IPS-15b (cell line): ENCODE measurements at regions not wholly inside any gene's neighbourhood (a gene's known extent, or its start where the extent isn't known, plus 50 kb on each side); places are given as distances from the start of the nearest gene placed in this dataset.

ENCODE experiments used
- H3K27me3 ChIP-seq: one replicate; pipeline ENCODE4 v1.6.1; 2013; ENCODE audit warnings: low read length; ENCODE audit not compliant: control insufficient read depth, insufficient read depth
- H3K36me3 ChIP-seq: one replicate; pipeline ENCODE4 v1.6.1; 2013; ENCODE audit warnings: low read length; ENCODE audit not compliant: control insufficient read depth, insufficient read depth
- H3K4me1 ChIP-seq: one replicate; pipeline ENCODE4 v1.6.1; 2013; ENCODE audit warnings: mild to moderate bottlenecking, low read length; ENCODE audit not compliant: control insufficient read depth, insufficient read depth
- H3K4me3 ChIP-seq: one replicate; pipeline ENCODE4 v1.5.1; 2013; ENCODE audit warnings: low read depth, low read length
- H3K9ac ChIP-seq: one replicate; pipeline ENCODE4 v1.6.1; 2013; ENCODE audit warnings: low read depth, mild to moderate bottlenecking, low read length
- H3K9me3 ChIP-seq: one replicate; pipeline ENCODE4 v1.6.1; 2013; ENCODE audit warnings: mild to moderate bottlenecking, low read length; ENCODE audit not compliant: control insufficient read depth, insufficient read depth

DNA sequence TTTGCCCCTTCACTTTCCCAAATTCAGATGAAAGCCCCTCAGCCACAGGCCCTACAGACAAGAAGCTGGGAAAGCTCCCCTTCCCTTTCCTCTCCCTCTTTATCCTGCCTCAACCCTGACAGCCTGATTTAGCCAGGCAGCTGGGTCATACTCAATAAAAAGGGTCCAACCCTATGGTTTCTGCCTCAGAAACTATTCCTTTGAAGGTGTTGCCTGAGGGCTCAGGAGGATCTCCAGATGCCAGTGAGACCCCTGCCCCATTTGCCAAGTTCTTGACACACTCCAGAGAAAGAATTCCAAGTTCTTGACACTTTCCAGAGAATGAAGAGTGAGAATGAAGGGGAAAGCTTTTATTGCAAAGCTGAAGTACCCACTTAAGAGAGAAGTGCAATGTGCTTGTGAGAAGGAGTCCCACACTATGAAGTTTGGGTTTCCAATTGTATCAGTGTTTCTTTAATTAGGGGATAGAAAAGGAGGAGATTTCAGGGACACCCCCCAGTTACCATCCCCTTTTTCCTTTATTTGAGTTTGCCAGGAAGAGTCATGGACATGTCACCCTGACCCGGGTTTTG, 576.2 kb downstream of the METTL4 start:
- no peaks in the 10 kb centered on the region for H3K9me3 ChIP-seq
- no peaks in the 10 kb centered on the region for H3K27me3 ChIP-seq
- no peak overlapping the region for H3K4me3 ChIP-seq
- H3K36me3 ChIP-seq: no peaks in the 10 kb centered on the region
- H3K4me1 ChIP-seq: no peaks in the 10 kb centered on the region
- H3K9ac ChIP-seq: no peak overlapping the region

DNA sequence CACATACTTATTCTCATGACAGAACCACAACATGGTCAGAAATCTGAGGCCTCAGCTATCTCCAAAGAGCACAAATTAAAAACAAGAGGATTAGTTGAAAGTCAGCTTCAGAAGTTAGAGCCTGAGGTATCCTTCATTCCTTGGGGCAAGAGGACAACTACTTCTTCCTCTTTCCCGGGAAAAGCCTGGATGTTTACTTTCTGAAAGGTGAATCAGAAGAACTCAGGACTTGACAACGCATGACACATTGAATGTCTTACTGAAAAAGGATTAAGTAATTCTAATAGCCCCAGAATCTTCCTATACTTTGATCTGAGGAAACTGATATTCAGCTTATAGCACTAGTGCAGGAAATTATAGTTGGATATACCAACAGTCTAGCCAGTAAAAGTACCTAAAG, 573.2 kb downstream of the METTL4 start:
- Histone ChIP-seq H3K9ac (no peak overlapping the region), H3K36me3 (no peaks in the 10 kb centered on the region), H3K9me3 (no peaks in the 10 kb centered on the region), H3K27me3 (no peaks in the 10 kb centered on the region), H3K4me1 (peaks cover 14% of the 10 kb centered on the region), H3K4me3 (no peak overlapping the region)

DNA sequence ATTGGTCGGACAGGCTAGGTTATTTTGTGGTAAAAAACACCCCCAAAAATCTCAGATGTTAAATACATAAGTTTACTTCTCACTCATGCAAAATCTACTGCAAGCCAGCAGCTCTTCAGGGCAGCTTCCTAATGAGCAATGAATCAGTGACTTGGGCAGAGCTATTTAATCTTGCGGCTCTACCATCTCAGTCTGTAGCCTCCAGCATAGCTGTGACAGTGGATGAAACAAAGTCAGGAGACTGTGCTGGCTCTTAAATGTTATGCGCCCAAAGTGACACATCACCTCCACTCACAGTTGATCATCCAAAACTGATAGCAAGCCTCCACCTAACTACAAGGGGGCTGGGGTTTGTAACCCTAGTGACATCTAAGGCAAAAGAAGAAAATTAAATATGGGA, 571.9 kb downstream of the METTL4 start:
- H3K9ac ChIP-seq: no peak overlapping the region
- H3K4me3 ChIP-seq: no peak overlapping the region
- no peaks in the 10 kb centered on the region for H3K36me3 ChIP-seq
- no peaks in the 10 kb centered on the region for H3K9me3 ChIP-seq
- H3K4me1 ChIP-seq: peaks cover 15% of the 10 kb centered on the region
- H3K27me3 ChIP-seq: no peaks in the 10 kb centered on the region

DNA sequence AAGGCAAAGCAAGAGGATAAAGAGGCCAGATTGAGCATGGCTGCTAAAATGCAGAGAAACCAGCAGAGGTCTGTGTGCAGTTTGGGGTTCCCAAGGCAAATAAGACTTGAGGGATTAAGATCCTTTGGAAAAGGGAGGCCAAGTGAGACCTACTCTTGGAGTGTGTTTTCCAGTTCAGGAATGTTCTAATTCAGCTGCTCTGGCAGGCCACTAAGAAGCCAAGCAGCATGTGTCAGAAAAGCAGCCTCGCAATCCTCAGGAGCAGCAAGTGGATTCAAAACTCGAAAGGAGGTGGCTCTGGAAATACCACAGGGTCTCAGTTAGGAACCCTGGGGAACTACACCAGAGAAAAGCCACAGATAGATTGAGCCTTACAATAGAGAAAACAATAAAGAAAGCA, 569.2 kb downstream of the METTL4 start:
- Histone ChIP-seq H3K36me3 (no peaks in the 10 kb centered on the region), H3K9me3 (no peaks in the 10 kb centered on the region), H3K27me3 (no peaks in the 10 kb centered on the region), H3K4me1 (peaks cover 15% of the 10 kb centered on the region), H3K4me3 (no peak overlapping the region), H3K9ac (peak overlapping the region; percentile 5)

DNA sequence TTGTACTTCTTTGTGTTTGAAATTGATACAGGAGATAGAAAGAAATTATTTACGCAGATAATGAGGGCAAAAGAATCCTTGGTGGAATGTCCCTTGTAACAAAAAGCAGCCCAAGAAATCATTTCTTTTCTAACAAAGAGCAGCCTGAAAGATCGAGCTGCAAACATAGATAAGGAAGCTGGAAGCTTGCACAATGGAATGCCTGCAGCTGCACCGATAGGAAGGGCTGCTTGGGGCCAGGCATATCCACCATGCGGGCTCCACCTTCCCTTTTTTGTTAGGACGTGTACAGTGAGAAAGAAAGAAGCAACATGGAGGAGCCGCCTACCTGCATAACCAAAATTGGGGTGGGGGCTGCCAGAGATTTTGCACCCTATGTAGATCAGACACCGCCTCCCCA, 568.7 kb downstream of the METTL4 start:
- no peaks in the 10 kb centered on the region for H3K9me3 ChIP-seq
- no peak overlapping the region for H3K4me3 ChIP-seq
- no peaks in the 10 kb centered on the region for H3K36me3 ChIP-seq
- no peaks in the 10 kb centered on the region for H3K27me3 ChIP-seq
- H3K4me1 ChIP-seq: peaks cover 15% of the 10 kb centered on the region
- H3K9ac ChIP-seq: no peak overlapping the region

DNA sequence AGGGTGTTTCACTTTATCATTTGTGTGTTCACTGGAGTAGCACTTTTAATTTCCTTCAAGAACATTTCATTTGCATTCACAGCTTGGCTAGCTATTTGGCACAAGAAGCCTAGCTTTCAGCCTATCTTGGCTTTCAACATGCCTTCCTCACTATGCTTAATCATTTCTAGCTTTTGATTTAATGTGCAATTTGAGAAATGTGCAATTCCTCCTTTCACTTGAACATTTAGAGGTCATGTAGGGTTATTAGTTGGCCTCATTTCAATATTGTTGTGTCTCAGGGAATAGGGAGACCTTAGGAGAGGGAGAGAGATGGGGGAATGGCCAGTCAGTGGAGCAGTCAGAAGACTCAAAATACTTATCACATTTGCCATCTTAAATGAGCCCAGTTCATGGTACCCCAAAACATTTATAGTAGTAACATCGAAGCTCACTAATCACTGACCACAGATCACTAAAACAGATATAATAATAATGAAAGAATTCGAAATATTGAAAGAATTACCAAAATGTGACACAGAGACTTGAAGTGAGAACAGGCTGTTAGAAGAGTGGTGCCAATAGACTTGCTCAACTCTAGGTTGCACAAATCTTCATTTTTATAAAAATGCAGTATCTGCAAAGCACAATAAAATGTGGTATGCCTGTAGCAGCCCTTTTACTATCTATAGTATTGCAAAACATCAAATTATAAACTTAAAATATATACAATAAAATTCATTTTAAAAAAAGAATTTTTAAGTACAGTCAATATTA, 561.2 kb downstream of the METTL4 start:
- Histone ChIP-seq H3K4me1 (no peaks in the 10 kb centered on the region), H3K27me3 (no peaks in the 10 kb centered on the region), H3K9ac (no peak overlapping the region), H3K4me3 (no peak overlapping the region), H3K9me3 (no peaks in the 10 kb centered on the region), H3K36me3 (no peaks in the 10 kb centered on the region)

DNA sequence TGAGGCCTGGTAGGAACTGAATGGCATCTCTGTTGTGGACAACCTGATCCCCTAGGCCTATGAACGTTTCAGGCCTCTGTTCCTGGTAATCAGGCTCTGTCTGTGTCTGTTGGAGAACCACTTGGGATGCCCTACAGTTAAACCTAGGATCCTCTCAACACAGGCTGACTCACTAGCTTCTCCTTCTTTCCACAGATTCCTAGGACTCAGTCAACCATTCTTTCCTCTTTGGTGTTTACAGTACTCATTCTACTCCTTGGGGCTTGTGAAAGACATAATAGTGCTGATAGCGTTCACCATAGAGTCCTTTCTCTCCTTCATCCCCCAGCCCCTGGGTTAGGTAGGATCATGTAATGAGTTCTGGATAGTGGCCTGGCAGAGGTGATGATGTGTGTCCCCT, 544.3 kb downstream of the METTL4 start:
- Histone ChIP-seq H3K9me3 (no peaks in the 10 kb centered on the region), H3K4me1 (peaks cover 10% of the 10 kb centered on the region)

DNA sequence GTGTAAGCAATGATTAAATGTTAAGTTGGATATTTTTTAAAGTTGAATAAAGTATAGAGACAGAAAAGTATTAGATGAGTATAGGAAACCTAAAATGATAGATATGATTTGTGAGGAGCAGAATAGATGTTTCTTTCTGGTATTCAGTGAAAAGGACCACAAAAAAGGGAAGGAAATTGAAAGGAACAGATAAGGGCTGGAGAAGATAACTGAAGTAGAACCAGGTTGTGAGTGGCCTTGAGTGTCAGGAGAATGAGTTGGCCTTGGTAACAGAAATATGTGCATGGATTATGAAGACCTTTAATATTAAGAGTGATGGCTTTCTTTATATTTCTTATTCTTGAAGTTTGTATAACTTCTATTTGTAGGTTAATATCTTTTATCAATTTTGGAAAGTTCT, 543.5 kb downstream of the METTL4 start:
- H3K36me3 ChIP-seq: no peaks in the 10 kb centered on the region
- H3K4me3 ChIP-seq: no peak overlapping the region
- H3K27me3 ChIP-seq: no peaks in the 10 kb centered on the region
- no peaks in the 10 kb centered on the region for H3K9me3 ChIP-seq
- no peak overlapping the region for H3K9ac ChIP-seq
- H3K4me1 ChIP-seq: peaks cover 9% of the 10 kb centered on the region

More for the DNA sequence above, 544.3 kb downstream of the METTL4 start:
- Histone ChIP-seq H3K9ac (no peak overlapping the region), H3K4me3 (no peak overlapping the region), H3K27me3 (no peaks in the 10 kb centered on the region), H3K36me3 (no peaks in the 10 kb centered on the region)

DNA sequence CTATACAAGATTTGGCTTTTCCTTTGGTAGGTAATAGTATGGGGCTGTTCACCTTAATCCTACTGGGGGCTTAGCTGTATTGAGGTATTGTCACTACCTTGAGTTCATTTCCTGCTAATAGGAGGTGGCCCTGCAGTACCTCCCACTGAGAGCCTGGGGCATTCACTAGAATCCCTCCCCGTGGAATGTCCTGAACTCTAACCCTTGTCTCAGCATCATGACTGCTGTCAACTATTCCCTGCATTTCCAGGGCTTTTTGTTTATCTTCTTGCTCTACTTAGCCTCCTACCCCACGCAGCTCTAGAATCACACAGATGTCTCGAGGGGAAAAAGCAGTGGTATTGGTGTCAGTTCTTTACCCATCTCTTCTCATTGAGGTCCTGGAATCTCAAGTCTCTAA, 542.3 kb downstream of the METTL4 start:
- Histone ChIP-seq H3K27me3 (no peaks in the 10 kb centered on the region), H3K9ac (no peak overlapping the region), H3K4me3 (no peak overlapping the region), H3K9me3 (no peaks in the 10 kb centered on the region), H3K36me3 (no peaks in the 10 kb centered on the region), H3K4me1 (peaks cover 3% of the 10 kb centered on the region)

DNA sequence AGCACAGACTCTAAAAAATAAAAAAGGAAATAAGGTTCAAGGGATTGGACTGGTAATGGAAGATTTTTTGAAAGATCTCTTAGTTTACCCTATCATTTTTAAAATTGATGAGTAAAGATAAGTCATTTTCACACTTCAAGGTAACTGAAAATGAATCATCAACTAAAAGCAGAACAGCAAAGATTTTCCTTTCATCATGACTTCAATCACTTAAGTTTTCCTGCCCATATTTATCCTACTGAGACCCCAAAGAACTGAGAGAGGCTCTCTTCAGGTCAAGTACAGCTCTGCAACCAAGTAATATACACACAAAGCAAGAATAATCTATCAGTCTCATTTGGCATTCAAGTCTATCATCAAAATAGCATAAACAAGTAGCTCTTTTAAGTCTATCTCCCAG, 540.7 kb downstream of the METTL4 start:
- Histone ChIP-seq H3K9me3 (no peaks in the 10 kb centered on the region), H3K4me3 (no peak overlapping the region), H3K36me3 (no peaks in the 10 kb centered on the region), H3K27me3 (no peaks in the 10 kb centered on the region), H3K9ac (no peak overlapping the region), H3K4me1 (peaks cover 3% of the 10 kb centered on the region)

DNA sequence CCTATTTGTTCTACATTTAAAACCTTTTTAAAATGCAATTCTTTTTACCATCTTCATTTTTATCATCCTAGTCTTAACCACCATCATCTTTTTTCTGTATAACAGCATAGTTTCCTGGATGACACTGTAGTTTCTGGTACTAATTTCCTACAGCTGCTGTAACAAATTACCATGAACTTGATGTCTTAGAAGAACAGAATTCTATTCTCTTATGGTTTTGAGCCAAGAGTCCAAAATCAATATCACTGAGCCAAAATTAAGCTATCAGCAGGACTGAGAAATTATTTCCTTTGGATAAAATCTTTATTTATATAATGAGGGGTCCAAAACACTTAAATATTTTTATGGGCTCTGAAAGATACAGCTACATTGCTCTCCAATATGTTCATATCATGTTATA, 539.3 kb downstream of the METTL4 start:
- no peaks in the 10 kb centered on the region for H3K9me3 ChIP-seq
- H3K4me1 ChIP-seq: peaks cover 3% of the 10 kb centered on the region
- no peaks in the 10 kb centered on the region for H3K27me3 ChIP-seq
- H3K36me3 ChIP-seq: no peaks in the 10 kb centered on the region
- no peak overlapping the region for H3K9ac ChIP-seq
- no peak overlapping the region for H3K4me3 ChIP-seq

DNA sequence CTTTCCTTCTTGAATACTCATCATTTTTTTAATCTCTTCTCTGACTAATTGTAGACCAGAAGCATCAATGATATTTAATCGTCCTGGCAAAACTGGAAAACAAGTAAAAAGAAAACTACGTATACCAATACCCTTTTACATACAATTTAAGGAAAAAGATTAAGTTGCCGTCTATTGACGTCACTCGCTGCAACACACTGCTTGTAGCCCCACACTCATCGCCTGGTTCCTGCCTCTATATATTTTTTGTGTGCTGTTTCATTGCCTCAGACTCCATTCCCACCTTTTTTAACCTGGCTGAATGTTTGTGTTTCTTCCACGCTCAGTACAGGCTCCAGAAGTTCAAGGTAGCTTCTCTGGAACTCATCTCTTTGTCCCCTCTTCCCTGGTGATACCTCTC, 536.2 kb downstream of the METTL4 start:
- Histone ChIP-seq H3K9ac (no peak overlapping the region), H3K9me3 (no peaks in the 10 kb centered on the region), H3K4me3 (no peak overlapping the region), H3K27me3 (no peaks in the 10 kb centered on the region), H3K36me3 (no peaks in the 10 kb centered on the region), H3K4me1 (no peaks in the 10 kb centered on the region)
